ENCODE measurements at regions not wholly inside any gene's neighbourhood (a gene's known extent, or its start where the extent isn't known, plus 50 kb on each side); places are given as distances from the start of the nearest gene placed in this dataset.

- TF ChIP-seq CTCF (IDR thresholded peaks at IDR 0.05) (no peak), POLR2A (IDR thresholded peaks at IDR 0.05) (no peak)
Observed at GRCh38 chr2:35788543-35788942, 567.0 kb upstream of the CRIM1 start.

Measured in right lobe of liver (tissue), 4 donors.